ENCODE measurements at regions not wholly inside any gene's neighbourhood (a gene's known extent, or its start where the extent isn't known, plus 50 kb on each side); places are given as distances from the start of the nearest gene placed in this dataset.

DNA sequence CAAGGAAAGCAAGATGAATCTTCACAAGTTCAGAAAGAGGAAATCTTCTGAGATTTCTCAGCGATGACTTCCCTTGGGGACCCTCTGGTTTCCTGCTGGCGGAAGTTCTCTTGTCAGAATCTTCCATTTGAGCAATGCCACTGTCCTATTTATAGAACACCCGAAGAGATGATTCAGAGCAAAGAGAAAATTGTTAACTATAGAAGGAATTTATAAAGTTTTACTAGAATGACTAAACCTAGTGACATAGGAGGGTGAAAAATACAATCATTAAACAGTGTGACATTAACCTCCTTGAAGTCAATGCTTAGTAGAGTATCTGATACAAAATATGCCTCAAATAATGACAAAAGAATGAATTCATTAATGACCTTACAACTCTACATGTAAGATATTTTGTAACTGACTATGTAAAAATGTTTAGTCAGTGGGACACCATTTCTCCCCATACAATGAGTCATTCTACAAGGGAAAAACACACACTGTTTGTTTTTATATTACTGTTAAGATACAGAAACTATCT is 206.5 kb upstream of the CNTNAP2 start:
- no peak overlapping the region for H3K4me2 ChIP-seq
- no peaks in the 10 kb centered on the region for H3K9me2 ChIP-seq (replicated peaks; ENCODE audit: insufficient read depth)
- no peaks in the 10 kb centered on the region for H4K20me1 ChIP-seq (ENCODE audit: insufficient read depth, poor library complexity, severe bottlenecking)
- no peaks in the 10 kb centered on the region for H3K36me3 ChIP-seq (replicated peaks; ENCODE audit: insufficient read depth, low read depth)
- no peaks in the 10 kb centered on the region for H3K4me1 ChIP-seq (ENCODE audit: insufficient read depth)
- no peak for DNase-seq (ENCODE audit: low spot score)
- no peaks in the 10 kb centered on the region for H3K79me2 ChIP-seq
- no peaks in the 10 kb centered on the region for H3K9me3 ChIP-seq (ENCODE audit: low read depth)
- TF ChIP-seq EZH2 (IDR thresholded peaks at IDR 0.05; ENCODE audit: borderline replicate concordance) (no peak), EZH2phosphoT487 (IDR thresholded peaks at IDR 0.05; ENCODE audit: low read depth, severe bottlenecking, unreplicated experiment) (no peak)
- TF ChIP-seq, protein P1, sequence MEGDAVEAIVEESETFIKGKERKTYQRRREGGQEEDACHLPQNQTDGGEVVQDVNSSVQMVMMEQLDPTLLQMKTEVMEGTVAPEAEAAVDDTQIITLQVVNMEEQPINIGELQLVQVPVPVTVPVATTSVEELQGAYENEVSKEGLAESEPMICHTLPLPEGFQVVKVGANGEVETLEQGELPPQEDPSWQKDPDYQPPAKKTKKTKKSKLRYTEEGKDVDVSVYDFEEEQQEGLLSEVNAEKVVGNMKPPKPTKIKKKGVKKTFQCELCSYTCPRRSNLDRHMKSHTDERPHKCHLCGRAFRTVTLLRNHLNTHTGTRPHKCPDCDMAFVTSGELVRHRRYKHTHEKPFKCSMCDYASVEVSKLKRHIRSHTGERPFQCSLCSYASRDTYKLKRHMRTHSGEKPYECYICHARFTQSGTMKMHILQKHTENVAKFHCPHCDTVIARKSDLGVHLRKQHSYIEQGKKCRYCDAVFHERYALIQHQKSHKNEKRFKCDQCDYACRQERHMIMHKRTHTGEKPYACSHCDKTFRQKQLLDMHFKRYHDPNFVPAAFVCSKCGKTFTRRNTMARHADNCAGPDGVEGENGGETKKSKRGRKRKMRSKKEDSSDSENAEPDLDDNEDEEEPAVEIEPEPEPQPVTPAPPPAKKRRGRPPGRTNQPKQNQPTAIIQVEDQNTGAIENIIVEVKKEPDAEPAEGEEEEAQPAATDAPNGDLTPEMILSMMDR (IDR thresholded peaks at IDR 0.05; ENCODE audit: poor library complexity): no peak
- no peaks in the 10 kb centered on the region for H3K27me3 ChIP-seq
- WGBS (ENCODE audit: low lambda C conversion rate, missing lambda C conversion rate): 78% methylated on average over 3 of the region's 3 CpGs
- H3K4me3 ChIP-seq: no peak overlapping the region
- no peak overlapping the region for H2AFZ ChIP-seq
- no peak overlapping the region for H3K27ac ChIP-seq

DNA sequence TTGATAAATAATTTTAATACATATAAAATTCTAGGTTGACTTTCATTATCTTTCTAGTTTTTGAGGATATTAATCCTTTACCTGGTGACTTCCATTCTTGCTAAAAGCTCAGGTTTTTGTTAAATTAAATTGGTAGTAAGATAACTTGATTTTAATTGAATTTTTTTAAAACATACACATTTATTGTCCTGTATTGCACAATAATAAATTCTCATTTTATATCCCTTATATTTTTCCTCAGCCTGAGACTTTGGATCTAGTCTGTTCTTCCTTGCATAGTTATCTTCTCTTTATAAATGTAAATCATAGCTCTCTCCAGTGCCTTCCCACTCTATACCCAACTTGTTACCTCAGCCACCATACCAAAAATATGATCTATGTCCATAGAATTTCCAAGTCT is 212.9 kb upstream of the CNTNAP2 start:
- no peak for TF ChIP-seq EZH2 (IDR thresholded peaks at IDR 0.05; ENCODE audit: borderline replicate concordance)
- TF ChIP-seq, protein P1 (IDR thresholded peaks at IDR 0.05; ENCODE audit: poor library complexity): no peak
- no peak for DNase-seq (ENCODE audit: low spot score)
- H3K27me3 ChIP-seq: no peaks in the 10 kb centered on the region
- H3K79me2 ChIP-seq: no peaks in the 10 kb centered on the region
- H3K27ac ChIP-seq: no peak overlapping the region
- no peaks in the 10 kb centered on the region for H3K9me3 ChIP-seq (ENCODE audit: low read depth)
- no peak overlapping the region for H2AFZ ChIP-seq
- no peaks in the 10 kb centered on the region for H3K36me3 ChIP-seq (replicated peaks; ENCODE audit: insufficient read depth, low read depth)
- H3K4me2 ChIP-seq: no peak overlapping the region
- H4K20me1 ChIP-seq (ENCODE audit: insufficient read depth, poor library complexity, severe bottlenecking): no peaks in the 10 kb centered on the region
- no peaks in the 10 kb centered on the region for H3K9me2 ChIP-seq (replicated peaks; ENCODE audit: insufficient read depth)
- no peak overlapping the region for H3K4me3 ChIP-seq
- H3K4me1 ChIP-seq (ENCODE audit: insufficient read depth): no peaks in the 10 kb centered on the region

DNA sequence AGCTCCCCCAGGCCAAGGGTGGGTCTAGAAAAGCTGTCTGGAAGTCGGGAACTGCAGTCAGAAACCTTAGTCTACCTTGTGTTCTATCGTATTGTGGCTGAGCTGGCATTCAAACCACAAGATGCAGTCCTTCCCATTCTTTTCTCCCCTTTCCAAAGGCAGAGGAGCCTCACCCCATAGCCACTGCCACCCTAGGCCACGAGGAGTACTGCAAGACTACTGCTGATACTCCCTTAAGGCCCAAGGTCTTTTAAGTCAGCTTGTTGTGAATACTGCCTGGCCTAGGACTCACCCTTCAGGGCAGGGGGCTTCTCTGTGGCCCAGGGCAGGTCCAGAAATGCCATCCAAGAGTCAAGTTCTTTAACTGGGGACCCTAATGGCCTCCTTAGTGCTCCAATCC is 214.5 kb upstream of the CNTNAP2 start:
- Histone ChIP-seq H3K9me3 (ENCODE audit: low read depth) (no peaks in the 10 kb centered on the region), H4K20me1 (ENCODE audit: insufficient read depth, poor library complexity, severe bottlenecking) (no peaks in the 10 kb centered on the region), H3K36me3 (replicated peaks; ENCODE audit: insufficient read depth, low read depth) (no peaks in the 10 kb centered on the region), H3K9me2 (replicated peaks; ENCODE audit: insufficient read depth) (no peaks in the 10 kb centered on the region), H3K4me1 (ENCODE audit: insufficient read depth) (no peaks in the 10 kb centered on the region), H3K4me3 (no peak overlapping the region), H3K4me2 (no peak overlapping the region), H3K27me3 (no peaks in the 10 kb centered on the region), H3K79me2 (no peaks in the 10 kb centered on the region), H3K27ac (no peak overlapping the region), H2AFZ (no peak overlapping the region)
- no peak for DNase-seq (ENCODE audit: low spot score)
- TF ChIP-seq, protein P1 (IDR thresholded peaks at IDR 0.05; ENCODE audit: poor library complexity): no peak
- no peak for TF ChIP-seq EZH2 (IDR thresholded peaks at IDR 0.05; ENCODE audit: borderline replicate concordance)
- no peak for TF ChIP-seq EZH2phosphoT487 (IDR thresholded peaks at IDR 0.05; ENCODE audit: low read depth, severe bottlenecking, unreplicated experiment)
- 65% methylated on average over 3 of the region's 3 CpGs for WGBS (ENCODE audit: low lambda C conversion rate, missing lambda C conversion rate)

DNA sequence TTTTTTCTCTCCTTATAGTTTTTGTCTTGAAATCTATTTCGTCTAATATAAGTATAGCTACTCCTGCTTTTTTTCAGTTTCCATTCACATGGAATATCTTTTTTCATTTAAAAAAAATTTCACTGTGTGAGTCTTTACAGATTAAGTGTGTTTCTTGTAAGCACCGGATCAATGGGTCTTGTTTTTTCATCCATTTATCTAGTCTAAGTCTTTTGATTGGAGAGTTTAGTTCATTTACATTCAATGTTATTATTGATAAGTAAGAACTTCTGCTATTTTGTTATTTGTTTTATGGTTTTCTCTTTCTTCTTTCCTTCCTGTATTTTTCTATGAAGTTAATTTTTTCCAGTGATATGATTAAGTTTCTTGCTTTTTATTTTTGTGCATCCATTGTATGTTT is 216.7 kb upstream of the CNTNAP2 start:
- no peak for DNase-seq (ENCODE audit: low spot score)
- H3K9me3 ChIP-seq (ENCODE audit: low read depth): no peaks in the 10 kb centered on the region
- no peak overlapping the region for H3K27ac ChIP-seq
- no peaks in the 10 kb centered on the region for H3K4me1 ChIP-seq (ENCODE audit: insufficient read depth)
- no peak overlapping the region for H3K4me2 ChIP-seq
- no peak overlapping the region for H2AFZ ChIP-seq
- H3K9me2 ChIP-seq (replicated peaks; ENCODE audit: insufficient read depth): no peaks in the 10 kb centered on the region
- no peak overlapping the region for H3K4me3 ChIP-seq
- no peaks in the 10 kb centered on the region for H3K36me3 ChIP-seq (replicated peaks; ENCODE audit: insufficient read depth, low read depth)
- no peaks in the 10 kb centered on the region for H4K20me1 ChIP-seq (ENCODE audit: insufficient read depth, poor library complexity, severe bottlenecking)
- WGBS (ENCODE audit: low lambda C conversion rate, missing lambda C conversion rate): 94% methylated on average over 2 of the region's 2 CpGs
- H3K27me3 ChIP-seq: no peaks in the 10 kb centered on the region
- H3K79me2 ChIP-seq: no peaks in the 10 kb centered on the region
- TF ChIP-seq EZH2 (IDR thresholded peaks at IDR 0.05; ENCODE audit: borderline replicate concordance) (no peak), EZH2phosphoT487 (IDR thresholded peaks at IDR 0.05; ENCODE audit: low read depth, severe bottlenecking, unreplicated experiment) (no peak)
- TF ChIP-seq, protein P1 (IDR thresholded peaks at IDR 0.05; ENCODE audit: poor library complexity): no peak
